T-cell (primary cell): ENCODE measurements at regions not wholly inside any gene's neighbourhood (a gene's known extent, or its start where the extent isn't known, plus 50 kb on each side); places are given as distances from the start of the nearest gene placed in this dataset.
A peak's percentile ranks its signal among the peaks of the same experiment; 100 is the strongest.

Experiments
- ATAC-seq, 4 experiments: fragments of 200-7000 bp in 3 of 4; fragments of 150-1000 bp in 1 of 4; cut with Tn5 transposase; replicated peaks in 1 of 4; 1 replicate in 3 of 4; 2 replicates in 1 of 4; pipeline ENCODE4 v1.10.0; 2021; ENCODE audit warnings: moderate library complexity in 3 of 4, mild to moderate bottlenecking in 2 of 4, moderate number of reproducible peaks in 1 of 4
- CTCF ChIA-PET, 2 donors: fragments of 300-600 bp; sonication (Branson Sonifier 250); formaldehyde crosslinking; loops; one replicate each; lab custom pipeline; 2022; ENCODE audit warnings: antibody characterized with exemption in 2 of 2; lab: Charles Lee
- POLR2A ChIA-PET, 2 donors: fragments of 300-600 bp; sonication (Branson Sonifier 250); formaldehyde crosslinking; loops; one replicate each; lab custom pipeline; 2022; ENCODE audit warnings: antibody characterized with exemption in 2 of 2; lab: Charles Lee
- DNase-seq, 35 experiments: peaks; one replicate each; pipeline versions ENCODE4 v3.0.0 to v3.0.0-alpha.2; 2013 to 2023
- H3K27ac ChIP-seq: one replicate; pipeline ENCODE4 v1.5.1; 2013; ENCODE audit warnings: low read length
- H3K27me3 ChIP-seq, 2 experiments: replicated peaks in 1 of 2; 1 replicate in 1 of 2; 2 replicates in 1 of 2; pipeline versions ENCODE4 v1.6.1 to v1.7.0; 2013; ENCODE audit warnings: low read length in 1 of 2, mixed read lengths in 1 of 2; ENCODE audit not compliant: control insufficient read depth in 2 of 2, insufficient read depth in 2 of 2; ENCODE audit errors: extremely low read depth in 1 of 2
- H3K36me3 ChIP-seq, 2 donors: 1 replicate in 1 of 2; 2 replicates in 1 of 2; pipeline versions ENCODE4 v1.6.1 to v1.7.0; 2013; ENCODE audit warnings: low read length in 1 of 2; ENCODE audit not compliant: control insufficient read depth in 2 of 2, insufficient read depth in 1 of 2; ENCODE audit errors: extremely low read depth in 1 of 2
- H3K4me1 ChIP-seq, 2 experiments: 1 replicate in 1 of 2; 2 replicates in 1 of 2; pipeline versions ENCODE4 v1.6.1 to v1.7.0; 2013; ENCODE audit warnings: low read length in 2 of 2, mixed read lengths in 1 of 2; ENCODE audit not compliant: insufficient read depth in 2 of 2, control insufficient read depth in 1 of 2; ENCODE audit errors: extremely low read depth in 1 of 2
- H3K4me3 ChIP-seq, 2 donors: 1 replicate in 1 of 2; 2 replicates in 1 of 2; pipeline versions ENCODE4 v1.5.1 to v1.7.0; 2013; ENCODE audit warnings: mild to moderate bottlenecking in 2 of 2, low read length in 1 of 2, moderate library complexity in 1 of 2; ENCODE audit not compliant: control insufficient read depth in 1 of 2; ENCODE audit errors: extremely low read depth in 1 of 2
- H3K9me3 ChIP-seq: 2 replicates; pipeline ENCODE4 v1.7.0; 2013
- H3K27ac Mint-ChIP-seq, 2 donors: one replicate each; pipeline ENCODE4 v1.8.0; 2020 to 2021; ENCODE audit warnings: mild to moderate bottlenecking in 2 of 2, mixed read lengths in 2 of 2
- H3K27me3 Mint-ChIP-seq, 2 donors: one replicate each; pipeline ENCODE4 v1.8.0; 2021 to 2022; ENCODE audit warnings: mixed read lengths in 2 of 2
- H3K36me3 Mint-ChIP-seq: one replicate; pipeline ENCODE4 v1.8.0; 2021; ENCODE audit warnings: mixed read lengths
- H3K4me1 Mint-ChIP-seq, 3 donors: one replicate each; pipeline ENCODE4 v1.8.0; 2020 to 2022; ENCODE audit warnings: mixed read lengths in 3 of 3, mild to moderate bottlenecking in 1 of 3
- H3K4me3 Mint-ChIP-seq, 3 donors: one replicate each; pipeline ENCODE4 v1.8.0; 2020 to 2022; ENCODE audit warnings: mild to moderate bottlenecking in 3 of 3, mixed read lengths in 3 of 3, moderate library complexity in 3 of 3
- H3K9me3 Mint-ChIP-seq, 3 donors: one replicate each; pipeline ENCODE4 v1.8.0; 2020 to 2022; ENCODE audit warnings: mixed read lengths in 3 of 3
- WGBS: methylation state at CpG from one replicate; pipeline ENCODE4 v1.1.5; 2013; ENCODE audit warnings: missing lambda C conversion rate; ENCODE audit not compliant: insufficient coverage; 5-methylcytosine and 5-hydroxymethylcytosine counted together

DNA sequence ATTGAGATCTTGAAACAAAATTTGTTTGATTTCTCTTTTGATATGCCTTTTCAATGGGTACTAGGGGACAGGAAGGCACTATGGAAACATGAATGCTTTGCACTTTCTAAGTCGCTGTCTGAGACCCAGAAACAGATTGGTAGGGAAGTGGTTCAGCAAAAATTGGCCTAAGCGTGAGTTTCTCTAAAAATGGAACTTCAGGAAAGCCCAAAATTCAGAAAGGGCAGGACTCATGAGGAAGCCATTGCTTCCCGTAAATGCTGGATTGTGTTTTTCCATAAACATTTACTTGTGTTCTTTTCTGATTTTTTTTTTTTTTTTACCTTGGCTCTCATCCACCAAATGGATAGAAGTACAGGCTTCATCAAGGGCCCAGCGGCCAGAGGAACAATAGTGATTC lies 123.7 kb upstream of the ATP1B1 start:
- no peak overlapping the region for H3K4me3 ChIP-seq
- ChIA-PET CTCF (no interaction called here), POLR2A (no interaction called here)
- peaks cover 3 to 11% of the 10 kb centered on the region in 2 donors for H3K27me3 Mint-ChIP-seq
- no peak overlapping the region for H3K27ac Mint-ChIP-seq
- no peaks in the 10 kb centered on the region for H3K36me3 ChIP-seq
- ATAC-seq (no peak), DNase-seq (no peak)
- WGBS: 66% methylated on average over 3 of the region's 4 CpGs
- H3K9me3 Mint-ChIP-seq: no peaks in the 10 kb centered on the region
- no peak overlapping the region for H3K4me3 Mint-ChIP-seq
- no peaks in the 10 kb centered on the region for H3K27me3 ChIP-seq
- no peak overlapping the region for H3K27ac ChIP-seq
- no peaks in the 10 kb centered on the region for H3K4me1 Mint-ChIP-seq
- H3K9me3 ChIP-seq: no peaks in the 10 kb centered on the region
- H3K36me3 Mint-ChIP-seq: no peaks in the 10 kb centered on the region
- H3K4me1 ChIP-seq: no peaks in the 10 kb centered on the region

GRCh38 chr1:168987330-168987729 lies 119.2 kb upstream of the ATP1B1 start:
- no peak overlapping the region for H3K4me3 ChIP-seq
- CTCF ChIA-PET: no interaction called here
- H3K4me3 Mint-ChIP-seq: no peak overlapping the region

GRCh38 chr1:168987923-168988322 lies 118.6 kb upstream of the ATP1B1 start:
- Histone ChIP-seq H3K9me3 (no peaks in the 10 kb centered on the region), H3K27ac (no peak overlapping the region), H3K4me1 (no peaks in the 10 kb centered on the region), H3K4me3 (no peak overlapping the region), H3K27me3 (no peaks in the 10 kb centered on the region), H3K36me3 (no peaks in the 10 kb centered on the region)
- DNase-seq (no peak), ATAC-seq (no peak)
- ChIA-PET CTCF (no interaction called here), POLR2A (no interaction called here)
- Mint-ChIP-seq H3K27ac (no peak overlapping the region), H3K4me1 (peaks cover 7 to 9% (median 8%) of the 10 kb centered on the region in 3 donors), H3K9me3 (no peaks in the 10 kb centered on the region), H3K36me3 (no peaks in the 10 kb centered on the region), H3K27me3 (peaks cover 7 to 14% of the 10 kb centered on the region in 2 donors), H3K4me3 (no peak overlapping the region)
- WGBS: 73% methylated on average over 1 of the region's 2 CpGs

More at GRCh38 chr1:168987330-168987729, 119.2 kb upstream of the ATP1B1 start:
- H3K9me3 ChIP-seq: no peaks in the 10 kb centered on the region
- no peaks in the 10 kb centered on the region for H3K27me3 ChIP-seq
- WGBS: 92% methylated on average over 4 of the region's 4 CpGs
- no peak for DNase-seq
- Mint-ChIP-seq H3K9me3 (no peaks in the 10 kb centered on the region), H3K36me3 (no peaks in the 10 kb centered on the region), H3K27ac (no peak overlapping the region), H3K27me3 (peaks cover 7 to 14% of the 10 kb centered on the region in 2 donors), H3K4me1 (peaks cover 7 to 9% (median 8%) of the 10 kb centered on the region in 3 donors)
- no peak for ATAC-seq
- H3K27ac ChIP-seq: no peak overlapping the region
- POLR2A ChIA-PET: no interaction called here
- no peaks in the 10 kb centered on the region for H3K36me3 ChIP-seq
- no peaks in the 10 kb centered on the region for H3K4me1 ChIP-seq

- Histone ChIP-seq H3K27me3 (no peaks in the 10 kb centered on the region), H3K4me1 (no peaks in the 10 kb centered on the region), H3K9me3 (no peaks in the 10 kb centered on the region), H3K36me3 (no peaks in the 10 kb centered on the region), H3K27ac (no peak overlapping the region), H3K4me3 (no peak overlapping the region)
- Mint-ChIP-seq H3K4me3 (no peak overlapping the region), H3K9me3 (no peaks in the 10 kb centered on the region), H3K36me3 (no peaks in the 10 kb centered on the region), H3K4me1 (peaks cover 7 to 9% (median 8%) of the 10 kb centered on the region in 3 donors), H3K27me3 (peaks cover 7 to 14% of the 10 kb centered on the region in 2 donors), H3K27ac (no peak overlapping the region)
- ChIA-PET POLR2A (no interaction called here), CTCF (no interaction called here)
- ATAC-seq: no peak
- DNase-seq: no peak
Observed at GRCh38 chr1:168989985-168990384, 116.5 kb upstream of the ATP1B1 start.

DNA sequence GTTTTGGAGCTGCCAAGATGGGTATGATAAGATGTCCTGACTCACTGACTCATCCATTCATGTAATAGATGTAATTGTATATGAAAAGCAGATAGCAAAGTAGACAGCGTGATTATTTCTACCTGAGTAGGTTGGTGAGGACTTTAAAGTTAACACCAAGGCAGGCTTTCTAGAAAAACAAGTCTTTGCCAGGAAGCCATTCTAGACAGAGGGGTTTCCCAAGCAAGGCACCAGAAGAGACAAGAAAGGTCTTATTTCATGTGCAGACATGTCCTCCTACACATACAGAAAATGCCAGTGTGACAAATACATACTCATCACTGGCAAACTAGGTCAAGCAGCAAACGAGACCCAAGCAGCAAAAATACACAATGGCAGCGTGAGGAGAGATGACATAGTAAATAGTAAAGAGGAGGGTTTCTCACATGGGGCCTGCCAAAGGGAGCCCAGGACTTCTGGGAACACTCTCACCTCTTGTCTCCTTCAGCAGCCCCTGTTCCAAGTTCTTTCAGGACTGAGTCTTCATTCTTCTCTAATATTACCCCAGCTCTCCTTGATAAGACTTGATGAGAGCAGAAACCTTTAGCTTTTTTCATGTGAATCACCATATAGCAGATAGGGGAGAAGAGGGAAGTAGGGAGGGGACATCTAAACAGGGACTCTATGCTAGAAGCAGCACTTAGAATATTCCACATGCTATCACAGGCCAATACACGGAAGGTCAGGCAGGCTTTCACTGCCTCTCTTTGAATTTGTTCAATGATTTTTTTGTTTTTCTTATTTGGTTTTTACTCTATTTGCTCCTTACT lies 114.6 kb upstream of the ATP1B1 start:
- ATAC-seq (peak in 3 of 4 experiments; percentile 23 to 44 (median 37)), DNase-seq (peak in 1 of 35 experiments; percentile 10)
- no peaks in the 10 kb centered on the region for H3K9me3 Mint-ChIP-seq
- H3K27me3 ChIP-seq: no peaks in the 10 kb centered on the region
- H3K4me3 Mint-ChIP-seq: no peak overlapping the region
- no peak overlapping the region for H3K4me3 ChIP-seq
- ChIA-PET CTCF (no interaction called here), POLR2A (no interaction called here)
- no peaks in the 10 kb centered on the region for H3K36me3 ChIP-seq
- H3K27ac ChIP-seq: no peak overlapping the region
- H3K4me1 Mint-ChIP-seq: peaks cover 7 to 9% (median 8%) of the 10 kb centered on the region in 3 donors
- peak overlapping the region; percentile 1 to 17 for H3K27ac Mint-ChIP-seq
- 0% methylated on average over 1 of the region's 4 CpGs for WGBS
- H3K9me3 ChIP-seq: no peaks in the 10 kb centered on the region
- peaks cover 7 to 10% of the 10 kb centered on the region in 2 donors for H3K27me3 Mint-ChIP-seq
- no peaks in the 10 kb centered on the region for H3K36me3 Mint-ChIP-seq
- H3K4me1 ChIP-seq: no peaks in the 10 kb centered on the region

DNA sequence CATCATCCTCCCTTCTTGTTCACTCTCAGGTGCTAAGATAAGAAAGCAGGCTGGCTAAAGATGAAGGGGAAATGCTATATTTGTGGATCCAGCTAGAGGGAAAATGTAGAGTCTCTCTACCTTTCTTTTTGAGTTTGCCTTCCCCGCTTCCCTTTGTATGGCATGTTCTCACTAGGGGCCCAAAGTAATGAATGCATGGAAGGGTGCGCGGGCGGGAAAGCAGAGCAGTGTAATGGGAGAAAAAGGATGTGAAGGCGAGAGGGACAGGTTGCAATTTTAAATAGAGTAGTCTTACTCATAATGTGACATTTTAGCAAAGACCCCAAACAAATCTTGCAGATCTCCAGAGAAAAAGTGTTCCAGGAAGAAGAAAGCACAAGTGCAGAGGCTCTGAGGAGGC lies 105.1 kb upstream of the ATP1B1 start:
- Histone ChIP-seq H3K4me1 (no peaks in the 10 kb centered on the region), H3K36me3 (no peaks in the 10 kb centered on the region), H3K27ac (no peak overlapping the region), H3K9me3 (no peaks in the 10 kb centered on the region), H3K4me3 (no peak overlapping the region), H3K27me3 (peaks cover 0 to 3% of the 10 kb centered on the region in 2 experiments)
- peaks cover 0 to 5% of the 10 kb centered on the region in 2 donors for H3K27me3 Mint-ChIP-seq
- no CpG with 5 or more reads among the region's 5 CpGs for WGBS
- H3K4me3 Mint-ChIP-seq: no peak overlapping the region
- ChIA-PET CTCF (no interaction called here), POLR2A (no interaction called here)
- no peaks in the 10 kb centered on the region for H3K36me3 Mint-ChIP-seq
- no peak overlapping the region for H3K27ac Mint-ChIP-seq
- ATAC-seq (no peak), DNase-seq (no peak)
- no peaks in the 10 kb centered on the region for H3K9me3 Mint-ChIP-seq
- no peaks in the 10 kb centered on the region for H3K4me1 Mint-ChIP-seq
